ENCODE measurements at regions not wholly inside any gene's neighbourhood (a gene's known extent, or its start where the extent isn't known, plus 50 kb on each side); places are given as distances from the start of the nearest gene placed in this dataset.

DNA sequence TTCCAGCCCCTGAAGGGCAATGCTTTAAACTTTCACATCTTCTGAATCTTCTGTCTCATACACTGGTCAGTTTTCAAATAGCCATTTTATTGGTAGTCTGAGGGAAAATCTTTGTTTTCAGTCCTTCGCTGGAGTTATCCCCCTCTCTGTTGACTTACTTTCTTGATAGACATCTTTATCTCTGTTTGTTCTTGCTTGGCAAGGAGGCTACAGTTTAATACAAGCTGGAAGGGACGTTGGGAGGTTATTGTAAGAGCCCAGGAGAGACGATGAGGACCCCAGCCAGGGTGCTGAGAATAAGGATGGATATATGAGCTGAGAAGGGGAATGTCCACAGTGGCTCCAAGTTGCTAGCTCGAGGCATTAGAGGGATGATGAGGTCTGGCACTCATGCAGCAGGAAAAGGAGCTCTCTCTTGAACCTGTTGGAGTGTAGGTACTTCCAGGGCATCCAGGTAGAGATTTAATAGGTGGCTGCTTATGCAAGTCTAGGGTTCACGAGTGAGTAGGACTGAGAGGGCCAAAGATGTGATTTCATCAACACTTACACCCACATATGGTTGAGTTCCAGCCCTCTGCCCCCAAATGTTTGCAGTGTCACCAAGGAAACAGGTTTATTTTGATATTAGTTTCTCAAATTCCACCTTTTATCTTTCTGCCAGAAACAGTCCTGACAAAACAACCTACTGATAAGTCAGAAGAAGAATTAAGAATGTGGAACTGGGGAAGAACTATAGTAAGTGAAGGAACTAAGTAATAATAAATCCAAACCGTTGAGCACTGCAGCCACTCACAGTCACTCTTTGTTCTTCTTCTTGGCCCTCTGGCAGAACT lies 237.3 kb upstream of the PROX1 start:
- Histone ChIP-seq H3K27me3 (ENCODE audit: insufficient read depth, low read length) (no peaks in the 10 kb centered on the region), H3K4me2 (ENCODE audit: insufficient read depth, low read length) (no peak overlapping the region), H3K4me1 (ENCODE audit: insufficient read depth, low read length) (no peaks in the 10 kb centered on the region), H3K36me3 (ENCODE audit: insufficient read depth, low read length) (no peaks in the 10 kb centered on the region), H2AFZ (ENCODE audit: low read length) (no peak overlapping the region), H4K20me1 (ENCODE audit: insufficient read depth, low read length) (no peaks in the 10 kb centered on the region), H3K4me3 (ENCODE audit: insufficient read depth, low read length) (no peak overlapping the region), H3K27ac (ENCODE audit: low read depth, low read length) (no peak overlapping the region), H3K9me3 (ENCODE audit: low read depth, low read length) (no peaks in the 10 kb centered on the region), H3K79me2 (ENCODE audit: insufficient read depth, low read length) (no peaks in the 10 kb centered on the region)
- no peak for DNase-seq (ENCODE audit: insufficient read length, low spot score, missing footprints)
- TF ChIP-seq, protein P1, sequence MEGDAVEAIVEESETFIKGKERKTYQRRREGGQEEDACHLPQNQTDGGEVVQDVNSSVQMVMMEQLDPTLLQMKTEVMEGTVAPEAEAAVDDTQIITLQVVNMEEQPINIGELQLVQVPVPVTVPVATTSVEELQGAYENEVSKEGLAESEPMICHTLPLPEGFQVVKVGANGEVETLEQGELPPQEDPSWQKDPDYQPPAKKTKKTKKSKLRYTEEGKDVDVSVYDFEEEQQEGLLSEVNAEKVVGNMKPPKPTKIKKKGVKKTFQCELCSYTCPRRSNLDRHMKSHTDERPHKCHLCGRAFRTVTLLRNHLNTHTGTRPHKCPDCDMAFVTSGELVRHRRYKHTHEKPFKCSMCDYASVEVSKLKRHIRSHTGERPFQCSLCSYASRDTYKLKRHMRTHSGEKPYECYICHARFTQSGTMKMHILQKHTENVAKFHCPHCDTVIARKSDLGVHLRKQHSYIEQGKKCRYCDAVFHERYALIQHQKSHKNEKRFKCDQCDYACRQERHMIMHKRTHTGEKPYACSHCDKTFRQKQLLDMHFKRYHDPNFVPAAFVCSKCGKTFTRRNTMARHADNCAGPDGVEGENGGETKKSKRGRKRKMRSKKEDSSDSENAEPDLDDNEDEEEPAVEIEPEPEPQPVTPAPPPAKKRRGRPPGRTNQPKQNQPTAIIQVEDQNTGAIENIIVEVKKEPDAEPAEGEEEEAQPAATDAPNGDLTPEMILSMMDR (IDR thresholded peaks at IDR 0.05; ENCODE audit: extremely low read depth, low read depth, low read length) = no peak

DNA sequence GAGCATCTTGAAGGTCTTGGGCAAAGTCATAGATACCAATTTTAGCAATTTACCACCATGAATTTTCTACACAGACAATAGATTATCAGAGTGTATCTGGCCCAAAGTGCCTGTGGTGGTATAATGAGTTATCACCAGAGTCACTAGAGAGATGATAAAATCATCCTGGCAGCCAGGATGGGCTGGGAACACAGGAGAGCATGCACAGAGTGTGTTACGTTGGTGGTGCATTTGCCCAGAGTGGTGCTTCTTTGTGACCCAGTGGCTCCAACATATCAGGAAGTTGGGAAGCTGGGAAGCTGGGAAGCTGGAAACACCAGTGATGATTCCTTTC lies 236.7 kb upstream of the PROX1 start:
- TF ChIP-seq, protein P1 (IDR thresholded peaks at IDR 0.05; ENCODE audit: extremely low read depth, low read depth, low read length) = no peak
- no peaks in the 10 kb centered on the region for H3K9me3 ChIP-seq (ENCODE audit: low read depth, low read length)
- DNase-seq (ENCODE audit: insufficient read length, low spot score, missing footprints) = no peak
- no peak overlapping the region for H3K27ac ChIP-seq (ENCODE audit: low read depth, low read length)
- no peak overlapping the region for H3K4me3 ChIP-seq (ENCODE audit: insufficient read depth, low read length)
- no peak overlapping the region for H2AFZ ChIP-seq (ENCODE audit: low read length)
- no peaks in the 10 kb centered on the region for H3K79me2 ChIP-seq (ENCODE audit: insufficient read depth, low read length)
- no peaks in the 10 kb centered on the region for H4K20me1 ChIP-seq (ENCODE audit: insufficient read depth, low read length)
- no peaks in the 10 kb centered on the region for H3K27me3 ChIP-seq (ENCODE audit: insufficient read depth, low read length)
- no peak overlapping the region for H3K4me2 ChIP-seq (ENCODE audit: insufficient read depth, low read length)
- no peaks in the 10 kb centered on the region for H3K36me3 ChIP-seq (ENCODE audit: insufficient read depth, low read length)
- no peaks in the 10 kb centered on the region for H3K4me1 ChIP-seq (ENCODE audit: insufficient read depth, low read length)

DNA sequence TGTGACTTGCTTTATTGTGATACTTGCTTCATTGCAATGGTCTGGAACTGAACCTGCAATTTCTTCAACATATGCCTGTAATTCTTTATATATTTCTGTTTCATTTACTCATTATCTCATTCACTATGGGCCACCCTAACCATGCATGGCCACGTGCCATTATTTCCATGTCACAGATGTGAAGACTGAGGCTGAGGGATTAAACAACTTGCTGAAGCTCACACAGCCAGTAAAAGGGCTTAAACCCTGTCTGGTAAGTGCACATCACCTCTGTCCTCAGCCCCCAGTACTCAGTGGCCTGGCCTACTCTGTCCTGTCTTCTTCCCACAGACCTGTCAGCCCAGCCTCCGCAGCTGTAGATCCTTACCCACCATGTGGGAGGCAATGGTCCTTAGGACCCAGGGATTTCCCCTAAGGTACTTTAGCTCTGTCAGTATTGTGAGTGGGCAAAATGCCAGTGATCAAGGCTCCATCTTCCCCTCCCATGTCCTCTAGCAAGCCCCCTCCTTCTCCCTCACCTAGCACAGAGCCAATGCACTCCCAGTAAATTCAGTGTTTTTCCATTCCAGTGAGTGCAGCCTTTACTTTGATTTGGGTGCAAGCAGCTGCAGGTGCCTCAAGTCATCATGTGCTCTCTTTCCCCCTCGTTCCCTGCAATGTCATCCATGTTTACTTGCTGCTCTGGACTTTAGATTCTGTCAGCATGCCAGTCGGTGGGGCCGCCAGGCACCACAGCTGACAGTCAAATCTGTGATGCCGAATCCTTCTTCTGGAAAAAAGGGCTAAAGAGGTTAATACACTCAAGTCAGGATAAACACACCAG lies 228.2 kb upstream of the PROX1 start:
- Histone ChIP-seq H3K27ac (ENCODE audit: low read depth, low read length) (no peak overlapping the region), H3K4me2 (ENCODE audit: insufficient read depth, low read length) (no peak overlapping the region), H3K4me1 (ENCODE audit: insufficient read depth, low read length) (no peaks in the 10 kb centered on the region), H3K9me3 (ENCODE audit: low read depth, low read length) (no peaks in the 10 kb centered on the region), H3K79me2 (ENCODE audit: insufficient read depth, low read length) (no peaks in the 10 kb centered on the region), H3K36me3 (ENCODE audit: insufficient read depth, low read length) (no peaks in the 10 kb centered on the region), H3K27me3 (ENCODE audit: insufficient read depth, low read length) (no peaks in the 10 kb centered on the region), H3K4me3 (ENCODE audit: insufficient read depth, low read length) (no peak overlapping the region), H2AFZ (ENCODE audit: low read length) (no peak overlapping the region), H4K20me1 (ENCODE audit: insufficient read depth, low read length) (no peaks in the 10 kb centered on the region)
- DNase-seq (ENCODE audit: insufficient read length, low spot score, missing footprints) = no peak
- TF ChIP-seq, protein P1 (IDR thresholded peaks at IDR 0.05; ENCODE audit: extremely low read depth, low read depth, low read length) = no peak

DNA sequence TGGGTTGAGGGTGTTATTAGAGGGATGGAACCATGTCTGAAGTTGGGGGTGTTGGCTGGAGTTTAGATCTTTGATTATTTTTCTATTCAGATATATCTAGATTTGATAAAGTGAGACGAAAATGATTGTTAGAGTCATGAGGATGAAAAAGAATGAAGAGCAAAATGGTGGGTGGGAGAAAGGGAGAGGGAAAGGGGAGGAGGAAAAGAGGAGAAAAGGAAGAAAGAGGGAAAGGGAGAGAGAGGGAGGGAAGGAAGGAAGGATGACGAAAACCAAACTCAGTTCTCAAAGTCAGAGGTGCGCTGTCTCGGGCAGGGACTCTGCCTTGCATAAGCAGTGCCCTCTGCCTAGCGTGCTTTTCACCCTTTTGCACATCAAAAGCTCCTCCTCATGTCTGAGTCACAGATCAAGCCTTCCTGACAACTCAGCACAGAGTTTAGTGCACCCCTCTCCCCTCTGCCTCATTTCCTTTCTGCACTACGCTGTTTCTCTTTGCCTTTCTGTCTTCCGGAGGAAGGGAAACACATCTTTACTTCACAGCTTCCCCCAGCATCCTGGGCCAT lies 225.8 kb upstream of the PROX1 start:
- Histone ChIP-seq H2AFZ (ENCODE audit: low read length) (no peak overlapping the region), H3K36me3 (ENCODE audit: insufficient read depth, low read length) (no peaks in the 10 kb centered on the region), H3K9me3 (ENCODE audit: low read depth, low read length) (no peaks in the 10 kb centered on the region), H3K27me3 (ENCODE audit: insufficient read depth, low read length) (no peaks in the 10 kb centered on the region), H3K27ac (ENCODE audit: low read depth, low read length) (no peak overlapping the region), H4K20me1 (ENCODE audit: insufficient read depth, low read length) (no peaks in the 10 kb centered on the region), H3K4me1 (ENCODE audit: insufficient read depth, low read length) (no peaks in the 10 kb centered on the region), H3K4me2 (ENCODE audit: insufficient read depth, low read length) (no peak overlapping the region), H3K4me3 (ENCODE audit: insufficient read depth, low read length) (no peak overlapping the region), H3K79me2 (ENCODE audit: insufficient read depth, low read length) (no peaks in the 10 kb centered on the region)
- TF ChIP-seq, protein P1 (IDR thresholded peaks at IDR 0.05; ENCODE audit: extremely low read depth, low read depth, low read length) = no peak
- DNase-seq (ENCODE audit: insufficient read length, low spot score, missing footprints) = no peak
